ENCODE measurements at regions not wholly inside any gene's neighbourhood (a gene's known extent, or its start where the extent isn't known, plus 50 kb on each side); places are given as distances from the start of the nearest gene placed in this dataset.

DNA sequence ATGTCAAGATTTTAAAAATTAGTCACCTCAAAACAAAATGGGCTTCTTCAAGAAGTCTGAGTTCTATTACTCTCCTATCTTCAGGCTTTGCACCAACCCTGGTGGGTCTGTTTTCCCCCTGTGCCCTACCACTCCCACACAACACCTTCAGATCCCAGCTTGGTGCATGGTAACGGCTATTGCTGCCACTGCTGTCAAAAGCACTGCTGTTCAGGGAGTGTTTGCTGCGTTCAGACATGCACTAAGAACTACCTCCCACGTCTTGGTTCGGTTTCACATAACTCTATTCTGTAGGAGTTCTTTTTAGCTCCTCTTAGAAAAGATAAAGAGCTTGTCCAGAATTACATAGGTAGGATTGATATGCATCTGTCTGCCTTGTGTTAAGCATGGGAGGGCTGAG is 799.2 kb downstream of the NR2F2 start:
- DNase-seq = no peak

DNA sequence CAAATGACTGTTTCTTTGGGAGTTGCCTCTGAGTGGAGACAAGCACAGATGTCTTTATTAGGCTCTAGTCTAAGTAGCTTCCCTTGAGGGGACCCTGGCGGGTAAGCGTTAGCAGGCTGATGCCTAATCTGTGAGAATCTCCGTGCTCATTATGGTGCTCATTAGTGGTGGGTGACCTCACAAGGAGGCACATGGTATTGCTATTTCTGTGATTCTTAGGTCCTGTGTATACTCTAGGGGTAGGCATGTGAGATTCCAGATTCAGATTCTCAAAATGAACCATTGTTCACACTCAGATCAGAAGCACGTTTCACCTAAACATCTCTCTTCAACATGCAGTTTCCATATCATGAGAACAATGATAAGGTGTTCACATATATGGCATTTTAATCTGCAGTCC is 809.7 kb downstream of the NR2F2 start:
- no peak for DNase-seq

- DNase-seq = no peak
These were observed 810.9 kb downstream of the NR2F2 start for GRCh38 chr15:97141360-97141759.

DNA sequence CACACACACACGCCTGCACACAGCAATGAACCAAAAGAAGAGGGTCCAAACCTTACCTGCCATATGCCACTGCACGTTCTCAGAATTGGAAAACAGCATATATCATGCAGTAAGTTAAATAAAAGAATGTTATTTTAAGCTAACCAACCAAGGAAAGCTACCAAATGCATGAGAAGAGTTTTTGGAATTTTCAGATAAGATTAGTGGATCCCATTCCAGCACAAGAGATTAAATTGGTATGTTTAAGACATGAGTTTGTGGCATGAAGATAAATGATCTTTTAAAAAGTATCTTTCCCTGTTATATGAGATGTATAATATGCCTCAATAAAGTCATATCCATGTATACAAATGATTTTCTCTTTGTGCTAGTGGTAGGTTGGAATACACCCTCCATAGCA is 811.4 kb downstream of the NR2F2 start:
- DNase-seq = no peak

- DNase-seq = no peak
These were observed 813.3 kb downstream of the NR2F2 start for GRCh38 chr15:97143592-97144376.

- no peak for DNase-seq
These were observed 813.8 kb downstream of the NR2F2 start for GRCh38 chr15:97144377-97144711.

DNA sequence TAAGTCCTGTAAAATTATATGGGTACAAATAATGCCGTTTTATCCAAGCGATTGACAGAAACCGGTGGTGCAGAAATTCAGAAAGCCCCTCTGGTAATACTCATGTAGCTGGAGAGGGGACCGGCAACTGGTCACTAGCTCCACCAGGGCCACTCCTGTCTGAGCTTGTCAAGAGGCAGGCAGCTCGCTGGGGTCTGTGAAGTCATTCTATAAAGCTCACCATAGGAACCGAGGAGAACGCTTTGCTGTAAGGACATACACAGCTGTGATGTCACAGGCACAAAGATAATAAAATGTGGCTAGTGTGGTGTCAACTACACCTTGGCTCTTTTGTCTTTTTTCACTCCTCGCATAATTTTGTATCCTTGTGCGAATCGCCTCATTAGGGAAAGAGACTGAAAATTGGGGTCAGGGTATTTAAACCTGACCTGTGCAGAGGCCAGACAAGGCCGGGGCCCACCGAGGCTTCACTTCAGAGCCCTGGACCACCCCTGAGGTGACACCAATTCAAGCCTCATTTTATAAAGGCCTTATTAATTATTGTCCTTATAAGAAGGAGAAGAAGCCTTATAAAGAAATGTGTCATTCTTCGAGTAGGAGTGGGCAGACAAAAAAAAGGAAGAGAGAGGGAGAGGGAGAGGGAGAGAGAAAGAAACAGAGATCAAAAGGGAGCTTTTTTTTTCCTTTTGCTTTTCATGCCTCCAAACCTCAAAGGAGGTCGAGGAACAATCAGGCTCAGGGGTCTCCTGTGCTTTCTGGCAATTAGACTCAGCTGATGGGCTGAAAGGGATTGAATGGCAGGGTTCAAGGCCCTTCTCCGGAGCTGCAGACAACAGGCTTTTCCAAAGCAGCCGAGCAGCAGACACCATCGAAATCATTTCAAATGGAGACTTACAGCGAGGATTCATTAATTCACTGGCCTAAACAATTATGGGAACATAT is 813.3 kb upstream of the ARRDC4 start:
- DNase-seq = no peak

DNA sequence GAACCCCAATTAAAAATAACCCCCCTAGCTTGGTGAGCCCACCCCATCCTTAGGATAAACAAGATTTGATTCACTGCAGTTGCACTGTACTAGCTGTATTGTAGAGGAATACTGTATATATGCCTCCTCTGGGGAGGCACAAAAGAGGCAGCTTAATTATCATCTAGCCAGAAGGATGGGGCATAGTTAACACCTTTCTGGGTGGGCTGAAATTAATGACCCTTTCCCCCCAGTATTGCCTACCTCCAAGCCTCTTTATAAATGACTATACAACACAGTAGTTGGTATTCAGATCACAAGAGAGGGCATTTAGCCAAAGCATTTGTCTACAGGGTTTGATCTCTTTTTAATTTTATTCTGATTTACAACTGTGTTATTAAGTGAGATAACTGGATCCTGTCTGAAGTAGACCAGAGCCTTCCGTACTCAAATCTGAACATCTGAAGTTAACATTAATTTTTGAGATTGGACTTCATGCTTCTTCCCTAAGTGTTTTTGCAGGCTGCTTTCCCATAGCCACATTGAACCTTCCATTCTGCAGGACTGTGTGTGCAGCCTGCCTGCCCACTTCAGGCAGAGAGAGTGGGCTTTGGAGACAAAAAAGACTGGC is 807.0 kb upstream of the ARRDC4 start:
- DNase-seq = no peak

GRCh38 chr15:97156739-97157265 is 803.7 kb upstream of the ARRDC4 start:
- DNase-seq = no peak

DNA sequence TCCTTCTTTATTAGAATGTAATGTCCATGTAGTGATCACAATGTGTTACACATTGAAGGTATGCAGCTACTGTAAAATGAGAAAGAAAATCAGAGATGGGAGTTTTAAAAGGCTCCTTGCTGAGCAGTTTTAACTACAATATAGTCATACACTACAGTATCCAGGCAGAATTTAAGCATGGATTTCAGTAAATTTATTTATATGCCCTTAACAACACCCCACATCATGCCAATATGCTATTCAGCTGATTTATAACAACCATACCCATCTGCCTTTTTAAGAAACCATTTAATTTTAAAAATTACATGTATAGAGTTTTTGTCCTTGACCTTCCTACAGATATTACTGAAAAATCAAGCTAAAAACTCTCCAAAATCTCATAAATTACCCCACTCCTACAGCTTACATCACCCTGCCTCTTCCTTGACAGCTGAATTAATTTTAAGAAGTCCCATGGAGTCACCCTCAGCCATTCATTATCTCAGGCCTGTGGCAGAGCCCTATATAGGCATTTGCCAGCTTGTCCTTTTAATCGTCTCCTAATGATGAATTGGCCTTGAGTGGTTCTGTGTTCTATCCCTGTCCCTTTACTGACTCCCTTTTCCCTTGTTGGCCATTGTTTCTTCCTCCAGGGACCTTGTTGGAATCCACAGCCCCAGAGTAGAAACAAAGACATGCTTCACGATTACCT is 797.6 kb upstream of the ARRDC4 start:
- no peak for DNase-seq

DNA sequence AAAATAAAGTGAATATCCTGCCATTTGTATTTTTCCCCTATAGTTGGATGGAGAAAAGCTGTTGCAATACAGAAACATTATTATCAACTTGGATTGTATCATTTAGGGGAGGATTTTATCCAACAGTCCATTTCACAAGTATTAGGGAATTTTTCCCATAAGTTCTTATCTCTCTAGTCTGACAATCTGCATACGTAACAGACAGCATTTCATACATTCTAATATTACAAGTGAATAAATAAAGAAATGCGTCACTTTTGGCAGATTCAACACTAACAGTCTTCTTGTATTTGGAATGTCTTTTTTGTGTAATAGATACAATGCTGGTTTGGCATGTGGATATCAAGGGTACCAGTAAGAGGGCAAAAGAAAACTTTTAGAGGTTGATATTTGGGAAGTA is 795.3 kb upstream of the ARRDC4 start:
- no peak for DNase-seq

DNA sequence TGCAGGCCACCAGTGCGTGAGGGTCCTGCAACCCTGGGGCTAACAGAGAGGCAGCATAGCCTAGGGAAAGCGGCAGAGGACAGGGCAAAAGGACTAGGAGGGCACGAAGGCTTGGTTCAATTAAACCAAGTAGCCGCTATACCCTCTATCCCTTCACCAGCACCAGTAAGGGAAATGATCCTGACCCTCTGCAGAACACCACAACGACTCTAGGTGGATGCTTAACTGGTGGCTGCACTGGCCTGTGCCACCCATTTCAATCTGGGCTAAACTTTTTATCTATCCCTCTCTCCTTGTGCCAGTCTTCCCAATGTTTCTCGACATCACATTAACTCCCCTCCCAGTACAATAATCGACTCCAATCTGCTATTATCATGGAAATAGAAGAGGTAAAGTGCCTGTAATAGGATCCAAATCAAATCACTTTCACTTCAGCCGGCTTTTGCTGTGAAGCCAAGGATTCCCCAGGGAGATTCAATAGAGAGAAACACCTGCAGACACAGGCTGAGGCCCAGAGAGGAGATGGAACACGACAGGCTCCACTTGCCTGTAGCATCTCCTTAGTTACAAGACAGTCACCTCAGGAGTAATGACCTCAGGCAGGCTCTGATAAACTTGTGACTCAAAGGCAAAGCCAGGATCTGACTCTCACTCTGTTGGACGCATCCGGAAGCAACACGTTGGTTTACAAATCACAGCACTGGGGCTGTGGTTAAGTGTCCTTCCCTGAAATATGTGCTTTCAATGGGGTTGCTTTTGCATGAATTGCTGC is 791.6 kb upstream of the ARRDC4 start:
- no peak for DNase-seq

DNA sequence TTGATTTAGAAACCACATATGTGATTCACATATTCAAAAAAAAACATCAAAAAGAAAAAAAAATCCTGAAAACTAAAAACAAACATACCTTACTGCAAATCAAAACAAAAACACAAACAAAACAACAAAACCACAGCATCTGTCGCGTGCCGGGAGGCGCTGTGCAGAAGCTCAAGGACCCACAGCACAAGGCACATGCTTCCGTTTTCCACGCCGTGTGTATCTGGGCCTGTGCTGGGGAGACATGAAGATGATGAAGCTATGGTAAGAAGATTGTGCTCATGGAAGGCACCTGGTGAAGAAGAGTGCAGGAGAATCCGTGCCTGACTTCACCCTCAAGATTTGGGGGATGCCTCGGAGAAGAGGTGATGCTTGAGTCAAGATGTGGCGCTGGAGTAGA is 788.9 kb upstream of the ARRDC4 start:
- no peak for DNase-seq

GRCh38 chr15:97174886-97175540 is 785.5 kb upstream of the ARRDC4 start:
- DNase-seq = no peak

DNA sequence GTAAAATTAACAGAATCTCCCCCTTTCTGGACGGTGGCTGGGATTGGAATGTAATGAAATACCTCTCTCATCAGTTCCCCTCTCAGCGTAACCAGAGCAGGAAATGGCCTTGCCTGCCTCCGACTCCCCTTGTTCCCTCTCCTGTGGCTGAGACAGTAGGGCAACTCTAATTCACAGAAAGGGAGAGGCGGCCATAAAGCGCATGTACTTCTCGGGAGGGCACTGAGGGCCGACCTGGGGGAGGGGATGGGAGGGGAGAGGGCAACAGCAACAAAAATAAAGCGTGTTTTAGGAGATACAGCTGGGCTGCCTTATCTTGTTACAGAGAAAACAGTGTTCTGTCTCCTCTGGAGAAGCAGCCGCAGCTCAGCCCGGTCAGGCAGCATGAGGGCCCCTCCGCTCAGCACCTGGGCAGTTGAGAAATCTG is 783.3 kb upstream of the ARRDC4 start:
- no peak for DNase-seq

GRCh38 chr15:97182581-97182980 is 777.9 kb upstream of the ARRDC4 start:
- DNase-seq = no peak

GRCh38 chr15:97189162-97189780 is 771.2 kb upstream of the ARRDC4 start:
- no peak for DNase-seq

GRCh38 chr15:97194750-97195149 is 765.8 kb upstream of the ARRDC4 start:
- no peak for DNase-seq

GRCh38 chr15:97196048-97197014 is 764.2 kb upstream of the ARRDC4 start:
- no peak for DNase-seq
